ENCODE measurements at regions not wholly inside any gene's neighbourhood (a gene's known extent, or its start where the extent isn't known, plus 50 kb on each side); places are given as distances from the start of the nearest gene placed in this dataset.
"Not testable (repeated sequence)": the region's sequence is repeated elsewhere in the genome, so short reads cannot be mapped to it uniquely, and the experiment has no call there.

DNA sequence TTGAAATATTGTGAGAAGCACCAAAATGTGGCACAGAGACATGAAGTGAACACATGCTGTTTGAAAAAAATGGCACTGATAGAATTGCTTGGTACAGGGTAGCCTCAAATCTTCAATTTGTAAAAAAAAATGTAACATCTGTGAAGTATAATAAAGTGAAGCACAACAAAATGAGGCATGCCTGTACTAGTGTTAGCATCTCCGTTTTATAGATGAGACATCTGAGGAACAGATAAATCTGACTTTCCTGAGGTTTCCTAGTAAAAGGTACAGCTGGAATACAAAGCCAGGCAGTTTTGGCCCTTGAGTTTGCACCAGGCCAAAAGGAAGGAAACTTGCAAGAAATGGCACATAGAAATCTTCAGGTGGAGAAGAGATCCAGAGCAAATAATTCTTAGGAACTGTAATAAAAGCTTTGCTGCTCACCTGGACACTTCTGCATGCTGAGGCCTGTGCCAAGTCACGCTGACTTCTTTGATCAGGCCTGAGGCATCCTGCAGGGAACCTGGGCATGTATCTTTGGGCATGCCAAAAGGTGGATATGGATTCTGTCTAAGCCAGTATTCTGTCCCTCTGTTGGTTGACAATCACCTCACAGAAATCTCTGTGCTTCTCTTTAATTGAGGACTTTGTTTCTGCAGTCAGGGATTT lies 251.5 kb upstream of the PLPP4 start:
- DNase-seq = no peak

DNA sequence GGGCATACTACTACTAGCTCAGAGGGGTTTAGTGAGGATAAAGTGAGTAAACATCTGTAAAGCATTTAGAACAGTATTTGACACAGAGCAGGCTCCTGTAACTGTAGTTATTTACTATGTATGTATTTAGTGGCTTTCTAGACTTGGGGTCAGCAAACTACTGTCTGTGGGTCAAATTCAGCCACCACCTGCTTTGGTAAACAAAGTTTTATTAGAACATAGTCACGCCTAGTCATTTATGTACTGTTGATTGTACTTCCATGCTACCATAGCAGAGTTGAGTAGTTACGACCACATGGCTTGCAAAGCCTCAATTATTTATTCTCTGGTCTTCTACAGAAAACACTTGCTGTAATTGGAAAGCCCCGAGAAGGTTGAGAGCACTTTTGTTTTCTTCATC lies 248.5 kb upstream of the PLPP4 start:
- no peak for DNase-seq

DNA sequence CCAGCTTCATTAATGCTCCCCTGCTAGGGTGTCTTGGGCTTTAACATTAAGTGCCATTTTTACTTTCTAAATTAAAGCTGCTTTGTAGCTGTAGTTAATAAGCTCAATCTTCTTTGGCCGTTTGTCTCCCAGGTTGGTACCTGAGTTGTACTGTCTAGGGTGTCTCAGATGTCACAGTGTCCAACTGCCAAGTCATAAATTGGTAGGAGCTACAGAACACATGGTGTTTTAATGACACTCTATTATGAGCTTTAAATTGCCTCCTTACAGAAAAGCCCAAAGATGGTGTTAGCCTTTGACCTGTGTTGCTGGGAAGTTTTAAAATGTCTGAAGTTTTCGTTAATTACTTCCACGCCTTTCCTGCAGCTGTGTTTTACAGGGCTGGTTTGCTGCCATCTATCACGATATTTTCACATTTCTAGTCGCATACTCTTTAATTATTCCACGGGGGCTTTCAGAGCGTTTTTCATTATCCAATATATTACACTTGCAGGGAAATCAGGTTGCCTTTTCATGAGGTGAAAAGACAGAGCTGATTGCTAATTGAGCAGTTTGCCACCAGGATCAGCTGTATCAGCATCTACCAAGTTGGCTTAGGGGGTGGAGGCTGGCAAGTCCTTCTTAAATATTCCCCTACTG lies 247.8 kb upstream of the PLPP4 start:
- no peak for DNase-seq

DNA sequence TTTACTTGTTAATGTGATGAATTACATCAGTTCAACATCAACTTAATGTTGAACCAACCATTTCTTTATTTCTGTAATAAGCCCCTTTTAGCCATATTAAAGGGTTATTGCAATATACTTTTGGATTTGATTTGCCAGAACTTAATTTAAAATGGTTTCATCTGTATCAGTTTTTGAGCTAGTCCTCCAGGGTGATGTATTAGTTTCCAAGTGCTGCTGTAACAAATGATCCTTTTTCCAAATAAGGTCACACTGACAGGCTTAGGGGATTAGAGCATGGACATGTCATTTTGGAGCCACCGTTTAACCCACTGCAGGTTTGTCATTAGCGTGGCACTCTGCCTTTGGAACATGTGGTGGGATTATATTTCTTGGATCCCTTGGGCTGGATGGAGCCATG lies 244.8 kb upstream of the PLPP4 start:
- DNase-seq = no peak

DNA sequence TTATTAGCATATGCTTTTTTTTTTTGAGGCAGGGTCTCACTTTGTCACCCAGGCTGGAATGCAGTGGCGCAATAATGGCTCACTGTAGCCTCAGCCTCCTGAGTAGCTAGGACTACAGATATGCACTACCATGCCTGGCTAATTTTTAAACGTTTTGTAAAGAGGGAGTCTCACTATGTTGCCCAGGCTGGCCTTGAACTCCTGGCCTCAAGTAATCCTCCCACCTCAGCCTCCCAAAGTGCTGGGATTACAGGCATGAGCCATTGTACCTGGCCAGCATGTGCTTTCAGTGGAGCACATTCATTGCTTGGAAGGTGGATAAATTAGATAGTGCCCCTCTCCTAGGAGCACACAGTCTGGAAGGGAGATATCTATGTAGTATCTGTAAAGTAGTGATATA lies 243.7 kb upstream of the PLPP4 start:
- not testable (repeated sequence) for DNase-seq

DNA sequence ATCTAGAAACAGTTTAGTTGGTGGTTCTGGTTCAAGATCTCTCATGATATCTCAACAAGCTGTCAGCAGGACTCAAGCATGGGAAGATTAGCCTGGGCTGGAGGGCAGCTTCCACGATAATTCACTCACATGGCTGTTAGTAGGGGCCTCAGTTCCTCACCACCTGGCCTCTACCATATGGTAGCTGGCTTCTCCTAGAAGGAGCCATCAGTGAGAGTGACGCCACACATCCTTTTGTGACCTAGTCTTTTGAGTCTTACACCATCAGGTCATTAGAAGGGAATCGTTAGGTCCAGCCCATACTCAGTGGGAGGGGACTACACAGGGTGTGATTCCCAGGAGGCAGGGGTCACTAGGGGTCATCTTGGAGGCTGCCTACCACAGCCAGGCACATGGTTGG lies 239.3 kb upstream of the PLPP4 start:
- DNase-seq = no peak

DNA sequence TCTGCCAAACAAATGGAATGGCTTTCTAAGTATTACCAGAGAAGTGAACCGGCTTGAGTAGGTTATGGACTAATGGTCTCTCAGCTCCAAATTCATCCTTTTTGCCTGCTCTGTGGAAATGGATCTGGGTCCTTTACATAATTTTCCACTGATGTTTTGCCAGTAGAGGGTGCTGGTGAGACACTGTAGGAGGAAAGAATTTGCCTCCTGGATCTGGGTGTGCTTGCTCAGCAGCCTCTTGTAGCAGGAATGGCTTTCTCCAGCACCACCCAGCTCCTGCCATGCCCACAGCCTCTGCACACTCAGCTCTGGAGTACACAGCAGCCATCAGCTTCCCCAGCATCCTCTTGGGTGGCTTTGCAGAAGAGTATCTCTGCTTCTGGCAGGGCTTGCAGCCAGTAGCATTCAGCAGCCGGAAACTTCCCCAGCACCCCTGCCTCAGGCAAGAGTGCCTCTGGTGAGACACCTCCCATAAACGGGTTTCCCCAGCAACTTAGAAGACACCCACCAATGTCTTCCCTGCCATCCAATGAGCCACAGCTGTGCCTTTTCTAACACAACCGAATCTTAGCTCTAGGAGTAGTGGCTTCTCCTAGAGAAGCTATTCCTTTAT lies 235.0 kb upstream of the PLPP4 start:
- DNase-seq = no peak

DNA sequence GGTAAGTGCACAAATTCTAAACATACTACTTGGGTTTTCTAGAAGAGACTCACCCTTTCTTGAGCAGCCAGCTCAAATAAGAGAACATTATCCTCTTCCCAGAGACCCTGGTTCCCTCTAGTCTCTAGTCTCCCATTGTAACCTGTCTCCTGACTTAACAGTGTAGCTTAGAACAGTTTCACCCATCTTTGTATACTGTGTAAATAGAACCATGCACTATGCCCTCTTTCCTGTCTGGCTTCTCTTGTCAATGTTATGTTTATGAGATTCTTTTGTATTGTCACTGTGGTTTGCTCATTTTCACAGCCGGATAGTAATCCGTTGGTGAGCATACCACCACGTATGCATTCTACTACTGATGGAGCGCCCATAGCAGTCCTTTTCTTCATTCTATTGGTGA lies 227.4 kb upstream of the PLPP4 start:
- no peak for DNase-seq

DNA sequence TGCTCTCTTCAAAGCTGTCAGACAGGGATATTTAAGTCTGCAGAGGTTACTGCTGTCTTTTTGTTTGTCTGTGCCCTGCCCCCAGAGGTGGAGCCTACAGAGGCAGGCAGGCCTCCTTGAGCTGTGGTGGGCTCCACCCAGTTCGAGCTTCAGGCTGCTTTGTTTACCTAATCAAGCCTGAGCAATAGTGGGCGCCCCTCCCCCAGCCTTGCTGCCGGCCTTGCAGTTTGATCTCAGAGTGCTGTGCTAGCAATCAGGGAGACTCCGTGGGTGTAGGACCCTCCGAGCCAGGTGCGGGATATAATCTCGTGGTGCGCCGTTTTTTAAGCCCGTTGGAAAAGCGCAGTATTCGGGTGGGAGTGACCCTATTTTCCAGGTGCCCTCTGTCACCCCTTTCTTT lies 217.3 kb upstream of the PLPP4 start:
- DNase-seq = not testable (repeated sequence)

DNA sequence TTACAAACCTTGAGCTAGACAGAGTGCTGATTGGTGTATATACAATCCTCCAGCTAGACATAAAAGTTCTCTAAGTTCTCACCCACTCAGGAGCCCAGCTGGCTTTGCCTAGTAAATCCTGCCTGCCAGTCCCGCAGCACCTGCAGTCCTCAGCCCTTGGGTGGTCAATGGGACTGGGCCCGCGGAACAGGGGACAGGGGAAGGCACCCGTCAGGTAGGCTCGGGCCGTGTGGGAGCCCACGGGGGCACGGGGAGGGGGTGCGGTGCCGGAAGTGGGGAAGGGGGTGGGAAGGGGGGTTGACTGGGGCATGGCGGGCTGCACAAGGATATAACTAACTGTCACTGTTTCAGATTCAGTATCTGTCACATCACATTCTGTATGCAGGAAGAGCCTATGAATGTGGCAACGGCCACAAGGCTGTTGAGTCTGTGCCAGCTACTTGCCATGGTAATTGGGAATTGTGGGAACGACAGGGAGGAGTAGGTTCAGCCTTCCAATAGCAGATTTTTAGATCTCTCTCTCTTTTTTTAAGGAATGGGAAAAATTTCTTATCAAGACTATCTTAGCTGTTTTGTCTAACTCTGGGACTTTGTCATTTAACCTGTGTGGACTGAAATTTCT lies 205.1 kb upstream of the PLPP4 start:
- DNase-seq = no peak

DNA sequence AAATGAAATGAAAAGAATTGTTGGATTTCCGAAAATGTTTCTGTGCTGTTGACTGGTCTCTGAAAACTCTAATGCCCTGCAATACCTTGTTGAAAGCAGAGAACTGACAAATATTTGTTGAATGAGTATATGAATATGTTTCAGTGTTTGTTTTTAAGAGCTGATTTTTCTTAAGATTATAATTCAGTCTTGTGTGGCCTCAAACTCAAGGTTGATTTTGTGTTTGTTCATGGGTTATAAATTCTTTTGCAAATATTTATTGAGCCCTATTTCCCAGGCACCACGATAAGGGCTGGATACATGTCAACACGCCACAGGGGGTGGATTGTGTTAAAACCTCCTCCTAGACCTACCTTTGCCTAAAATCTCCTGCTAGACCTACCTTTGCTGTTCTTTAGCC lies 203.9 kb upstream of the PLPP4 start:
- DNase-seq = no peak

DNA sequence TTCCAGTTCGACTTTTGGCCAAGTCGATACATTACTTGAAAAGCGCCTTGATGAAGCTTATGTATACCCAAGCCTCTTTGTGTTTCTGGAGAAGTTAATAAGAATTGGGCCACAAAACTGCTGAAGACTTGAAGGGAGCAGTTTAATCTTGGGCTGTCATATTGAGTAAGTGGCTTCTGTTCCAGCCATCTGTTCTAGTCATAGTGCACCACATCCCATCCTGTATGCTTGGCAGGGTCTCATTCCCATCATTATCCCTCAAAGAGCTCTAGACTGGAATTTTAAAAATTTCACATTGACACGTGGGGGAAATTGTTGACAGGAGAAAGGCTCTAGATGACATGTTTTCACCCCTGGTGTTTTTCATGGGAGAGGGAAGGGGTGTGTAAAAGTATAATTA lies 196.6 kb upstream of the PLPP4 start:
- DNase-seq = no peak

DNA sequence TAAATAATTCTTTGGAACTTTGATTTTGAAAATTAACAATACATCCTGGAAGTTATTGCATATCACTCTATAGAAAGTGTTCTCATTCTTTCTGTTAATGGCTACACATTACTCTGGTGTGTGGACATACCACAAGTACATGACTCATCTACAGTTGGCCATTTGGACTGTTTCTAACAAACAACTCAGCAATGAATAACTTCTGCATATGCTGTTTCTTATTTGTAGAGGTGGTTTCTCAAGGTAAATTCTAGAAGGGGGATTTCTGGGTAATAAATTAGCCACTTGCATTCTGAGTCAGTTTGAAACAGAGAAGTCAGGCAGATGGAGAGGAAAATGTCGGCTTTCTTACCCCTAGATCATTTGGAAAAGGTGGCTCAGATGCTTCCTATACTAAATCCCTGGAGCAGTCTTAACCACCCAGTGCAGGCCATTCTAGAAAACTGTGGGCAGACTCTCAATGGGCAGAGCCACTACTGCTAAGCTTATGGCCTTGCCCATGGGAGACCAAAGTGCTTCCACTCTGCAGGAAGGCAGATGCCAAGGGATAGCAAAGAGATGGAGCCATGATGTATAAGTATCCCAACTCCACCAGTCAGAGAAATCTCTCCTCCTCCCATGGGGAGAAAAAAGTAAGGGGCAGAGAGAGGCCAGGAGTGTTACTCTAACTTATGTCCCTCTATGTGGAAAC lies 194.0 kb upstream of the PLPP4 start:
- no peak for DNase-seq

DNA sequence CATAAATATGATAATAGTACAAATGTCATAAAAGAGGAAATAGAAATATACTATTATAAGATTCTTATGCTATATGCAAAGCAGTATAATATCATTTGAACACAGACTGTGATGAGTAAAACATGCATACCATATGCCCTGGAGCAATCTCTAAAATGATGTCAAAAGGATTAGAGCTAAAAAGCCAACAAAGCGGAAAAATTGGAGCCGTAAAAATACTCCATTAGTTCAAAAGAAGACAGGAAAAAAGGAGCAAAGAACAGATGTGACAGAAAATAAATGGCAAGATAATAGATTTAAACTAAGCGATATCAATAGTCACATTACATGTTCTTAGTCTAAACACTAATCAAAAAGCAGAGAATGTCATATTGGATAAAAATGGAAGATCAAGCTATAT lies 191.0 kb upstream of the PLPP4 start:
- no peak for DNase-seq

DNA sequence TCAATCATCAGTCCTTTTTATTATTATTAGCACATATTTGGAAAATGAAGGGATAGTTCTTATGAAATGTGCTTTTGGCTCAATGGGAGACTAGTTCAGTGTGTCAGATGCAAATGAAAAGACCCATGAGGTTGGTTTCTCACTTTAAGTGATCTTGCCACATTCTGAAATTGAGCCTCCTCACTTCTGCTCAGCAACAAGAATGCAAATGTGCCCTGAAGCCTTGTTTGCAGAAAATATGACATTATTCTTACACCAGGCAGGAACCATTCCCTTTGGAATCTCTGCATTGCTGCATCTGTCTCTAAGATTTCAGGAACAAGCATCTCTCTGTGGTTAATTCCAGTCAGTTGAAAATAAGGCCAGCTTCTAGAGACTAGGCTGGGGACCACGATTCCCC lies 186.1 kb upstream of the PLPP4 start:
- no peak for DNase-seq

DNA sequence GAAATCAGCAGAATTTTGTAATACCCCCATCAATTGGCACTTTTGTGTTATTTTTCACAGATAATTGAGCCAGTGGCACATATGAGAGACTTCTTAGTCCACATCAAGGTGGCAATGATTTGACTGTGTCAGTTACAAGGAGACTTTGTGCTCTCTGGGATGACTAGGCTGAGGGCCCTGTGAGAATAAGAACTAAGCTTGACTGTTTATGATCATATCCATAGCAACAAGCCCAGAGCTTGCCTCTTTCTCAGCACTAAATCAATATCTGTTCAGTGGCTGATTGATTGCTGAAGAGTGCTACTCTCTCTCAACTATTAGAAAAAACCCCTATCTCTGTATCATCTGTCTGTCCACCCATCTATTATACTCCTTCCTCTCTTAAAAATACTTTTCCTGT lies 185.3 kb upstream of the PLPP4 start:
- DNase-seq = no peak

DNA sequence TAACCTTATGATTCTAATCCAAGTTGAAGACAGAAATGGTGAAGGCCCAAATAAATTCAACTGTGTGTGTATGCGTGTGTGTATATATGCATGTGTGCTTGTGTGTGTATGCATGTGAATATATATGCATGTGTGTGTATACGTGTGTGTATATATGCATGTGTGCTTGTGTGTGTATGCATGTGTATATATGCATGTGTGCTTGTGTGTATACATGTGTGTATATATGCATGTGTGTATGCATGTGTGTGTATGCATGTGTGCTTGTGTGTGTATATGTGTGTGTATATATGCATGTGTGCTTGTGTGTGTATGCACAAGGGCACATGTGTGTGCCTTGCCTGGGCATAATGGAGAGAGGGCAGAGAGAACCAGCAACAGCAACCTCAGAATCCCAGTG lies 184.7 kb upstream of the PLPP4 start:
- DNase-seq = no peak

DNA sequence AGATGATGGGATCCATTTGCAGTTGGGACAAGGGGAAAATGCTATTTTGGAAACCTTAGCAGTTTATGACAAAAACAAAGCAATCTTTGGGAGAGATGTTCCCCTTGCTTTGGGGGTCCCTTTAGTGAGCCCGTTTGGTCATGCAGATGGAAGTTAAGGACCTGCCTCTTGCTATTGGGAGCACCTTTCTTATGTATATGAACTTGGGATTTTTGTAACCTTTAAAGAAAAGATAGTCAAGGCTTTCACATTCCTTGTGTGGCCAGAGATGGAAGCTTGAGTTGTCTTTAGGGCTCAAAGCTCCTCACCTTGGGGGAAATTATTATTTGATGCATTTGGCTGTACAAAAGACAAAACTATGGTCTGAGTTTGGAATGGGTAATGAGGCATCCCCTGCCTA lies 179.0 kb upstream of the PLPP4 start:
- DNase-seq = no peak

DNA sequence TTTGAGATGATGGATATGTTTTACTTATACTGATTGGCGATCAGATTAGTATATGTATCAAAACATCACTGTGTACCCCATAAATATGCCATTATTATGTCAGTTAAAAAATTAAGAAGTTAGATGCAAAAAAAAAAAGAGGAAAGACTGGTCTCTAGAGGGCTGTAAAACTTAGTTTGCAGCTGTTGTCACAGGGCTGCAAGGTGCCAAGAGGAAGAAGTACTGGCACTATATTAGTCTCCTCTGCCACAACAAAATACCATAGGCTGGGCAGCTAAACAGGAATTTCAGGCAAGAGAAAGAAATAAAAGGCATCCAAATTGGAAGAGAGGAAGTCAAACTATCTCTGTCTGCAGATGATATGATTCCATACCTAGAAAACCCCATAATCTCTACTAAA lies 177.8 kb upstream of the PLPP4 start:
- DNase-seq = no peak

DNA sequence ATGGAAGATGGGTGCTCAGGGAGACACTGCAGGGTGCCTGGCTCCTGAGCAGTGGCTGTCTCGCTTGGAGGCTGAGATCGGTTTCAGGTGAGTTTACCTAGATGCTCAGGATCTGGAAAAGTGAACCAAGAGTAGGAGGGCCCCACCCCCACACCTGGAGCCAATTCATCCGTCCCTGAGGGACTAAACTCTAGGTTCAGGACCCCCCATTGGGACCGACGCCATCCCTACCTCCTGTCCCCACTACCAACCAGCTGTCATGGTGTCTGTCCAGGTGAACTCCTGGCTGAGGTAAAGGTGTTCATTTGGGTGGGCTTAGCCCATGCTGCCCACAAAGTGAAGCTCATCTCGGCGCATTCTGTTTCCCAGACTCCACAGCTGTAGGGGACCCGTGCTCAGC lies 174.6 kb upstream of the PLPP4 start:
- DNase-seq = no peak

DNA sequence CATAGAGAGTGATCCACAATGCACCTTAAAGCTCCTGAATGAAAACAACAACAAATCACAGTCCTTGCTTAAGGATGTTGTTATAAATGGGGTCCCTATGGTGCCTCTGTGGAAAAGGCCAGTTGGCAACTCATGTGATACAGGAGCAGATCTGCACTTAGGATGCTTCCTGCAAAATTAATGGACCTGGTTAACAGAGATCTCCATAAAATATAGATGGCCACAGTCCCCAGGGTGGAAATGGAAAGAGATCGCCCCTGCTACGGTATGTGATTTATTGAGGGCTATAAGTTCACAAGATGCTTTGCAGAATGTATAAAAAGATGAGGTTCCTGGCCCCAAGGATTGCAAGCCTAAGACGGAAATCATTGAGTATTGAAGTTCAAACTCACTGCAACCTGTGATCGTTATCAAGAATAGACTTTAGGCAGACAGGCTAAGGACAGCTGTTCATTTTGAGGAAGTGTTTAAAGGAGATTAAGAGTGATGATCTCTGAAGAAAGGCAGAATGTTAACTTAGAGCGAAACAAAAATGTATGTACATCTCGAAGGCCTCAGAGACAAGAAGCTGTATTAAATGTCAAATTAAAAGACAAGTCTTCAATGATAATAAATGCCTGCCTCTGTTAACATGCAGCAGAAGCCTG lies 174.1 kb upstream of the PLPP4 start:
- DNase-seq = no peak

DNA sequence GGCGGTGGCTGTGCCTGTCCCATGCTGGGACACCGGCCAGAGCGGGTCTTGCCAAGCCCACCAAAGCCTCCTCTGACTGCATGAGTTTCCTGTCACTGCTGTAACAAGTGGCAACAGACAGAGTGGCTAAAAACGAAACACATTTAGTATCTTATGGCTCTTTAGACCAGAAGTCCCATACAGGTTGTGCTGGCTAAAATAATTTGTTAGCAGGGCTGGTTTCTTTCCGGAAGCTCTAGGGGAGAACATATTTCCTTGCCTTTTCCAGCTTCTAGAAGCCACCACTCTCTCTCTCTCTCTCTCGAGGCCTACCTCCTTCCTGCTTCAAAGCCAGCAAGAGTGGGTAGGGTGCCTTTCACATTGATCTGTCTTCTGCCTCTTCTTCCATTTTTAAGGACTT lies 171.6 kb upstream of the PLPP4 start:
- no peak for DNase-seq

DNA sequence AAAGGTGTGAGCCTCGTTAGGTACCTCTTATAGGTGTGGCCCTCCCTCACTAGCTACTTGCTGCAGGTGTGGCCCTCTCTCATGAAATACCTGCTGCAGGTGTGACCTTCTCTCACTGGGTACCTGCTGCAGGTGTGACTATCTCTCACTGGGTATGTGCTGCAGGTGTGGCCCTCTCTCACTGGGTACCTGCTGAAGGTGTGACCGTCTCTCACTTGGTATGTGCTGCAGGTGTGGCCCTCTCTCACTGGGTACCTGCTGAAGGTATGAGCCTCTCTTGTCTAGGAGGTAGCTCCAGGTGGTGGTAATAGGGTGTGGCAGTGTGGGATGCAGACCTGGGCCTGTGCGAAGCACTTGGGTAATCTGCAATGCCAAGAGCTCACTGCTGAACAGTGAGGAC lies 170.7 kb upstream of the PLPP4 start:
- DNase-seq = no peak

Measured in stimulated activated CD4-positive, alpha-beta T cell treated with anti-CD3 and anti-CD28 coated beads, Interleukin-4, amount 100 ng/mL, for 4 hours (primary cell).